ENCODE measurements at regions not wholly inside any gene's neighbourhood (a gene's known extent, or its start where the extent isn't known, plus 50 kb on each side); places are given as distances from the start of the nearest gene placed in this dataset.

GRCh38 chr2:215712871-215713790 lies 277.3 kb upstream of the FN1 start:
- no peak for TF ChIP-seq MEF2A (IDR thresholded peaks at IDR 0.05; ENCODE audit: borderline replicate concordance, low read depth)
- no peak for TF ChIP-seq GABPA (IDR thresholded peaks at IDR 0.05; ENCODE audit: low read depth)
- TF ChIP-seq, protein P1, sequence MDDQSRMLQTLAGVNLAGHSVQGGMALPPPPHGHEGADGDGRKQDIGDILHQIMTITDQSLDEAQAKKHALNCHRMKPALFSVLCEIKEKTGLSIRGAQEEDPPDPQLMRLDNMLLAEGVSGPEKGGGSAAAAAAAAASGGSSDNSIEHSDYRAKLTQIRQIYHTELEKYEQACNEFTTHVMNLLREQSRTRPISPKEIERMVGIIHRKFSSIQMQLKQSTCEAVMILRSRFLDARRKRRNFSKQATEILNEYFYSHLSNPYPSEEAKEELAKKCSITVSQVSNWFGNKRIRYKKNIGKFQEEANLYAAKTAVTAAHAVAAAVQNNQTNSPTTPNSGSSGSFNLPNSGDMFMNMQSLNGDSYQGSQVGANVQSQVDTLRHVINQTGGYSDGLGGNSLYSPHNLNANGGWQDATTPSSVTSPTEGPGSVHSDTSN (IDR thresholded peaks at IDR 0.05), result no peak
- TF ChIP-seq TCF12 (IDR thresholded peaks at IDR 0.05), result no peak
- no peak for TF ChIP-seq GATA2 (CRISPR knock-in tag; IDR thresholded peaks at IDR 0.05)
- TF ChIP-seq FOSL2 (IDR thresholded peaks at IDR 0.05; ENCODE audit: borderline replicate concordance, low read depth), result no peak
- TF ChIP-seq EP300 (IDR thresholded peaks at IDR 0.05; ENCODE audit: borderline replicate concordance in 1 of 2, low read depth in 1 of 2, low read length in 1 of 2), result no peak
- TF ChIP-seq SIN3A (IDR thresholded peaks at IDR 0.05; ENCODE audit: borderline replicate concordance, low read depth, low read length), result no peak
- TF ChIP-seq MAX (IDR thresholded peaks at IDR 0.05; ENCODE audit: low read depth), result no peak
- no peak for TF ChIP-seq CTCF (IDR thresholded peaks at IDR 0.05)
- TF ChIP-seq USF2 (IDR thresholded peaks at IDR 0.05; ENCODE audit: borderline replicate concordance, low read depth, low read length), result no peak
- no peak for TF ChIP-seq FOXM1 (IDR thresholded peaks at IDR 0.05; ENCODE audit: low read depth)
- no peak for TF ChIP-seq CHD2 (IDR thresholded peaks at IDR 0.05; ENCODE audit: low read length, partially characterized antibody)
- no peak for TF ChIP-seq JUND (IDR thresholded peaks at IDR 0.05)
- TF ChIP-seq RCOR1 (IDR thresholded peaks at IDR 0.05; ENCODE audit: low read length), result no peak
- no peak for TF ChIP-seq YY1 (IDR thresholded peaks at IDR 0.05; ENCODE audit: low read depth)
- TF ChIP-seq RAD21 (IDR thresholded peaks at IDR 0.05; ENCODE audit: low read length), result no peak
- TF ChIP-seq SMC3 (IDR thresholded peaks at IDR 0.05; ENCODE audit: low read depth, low read length), result no peak
- TF ChIP-seq, protein P2, sequence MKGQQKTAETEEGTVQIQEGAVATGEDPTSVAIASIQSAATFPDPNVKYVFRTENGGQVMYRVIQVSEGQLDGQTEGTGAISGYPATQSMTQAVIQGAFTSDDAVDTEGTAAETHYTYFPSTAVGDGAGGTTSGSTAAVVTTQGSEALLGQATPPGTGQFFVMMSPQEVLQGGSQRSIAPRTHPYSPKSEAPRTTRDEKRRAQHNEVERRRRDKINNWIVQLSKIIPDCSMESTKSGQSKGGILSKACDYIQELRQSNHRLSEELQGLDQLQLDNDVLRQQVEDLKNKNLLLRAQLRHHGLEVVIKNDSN (IDR thresholded peaks at IDR 0.05; ENCODE audit: borderline replicate concordance, low read depth), result no peak
- TF ChIP-seq REST (IDR thresholded peaks at IDR 0.05; ENCODE audit: low read depth, low read length), result no peak
- H3K27ac ChIP-seq (ENCODE audit: low read depth in 2 of 2, low read length in 1 of 2), result peak overlapping the region in 1 of 2 experiments; percentile 69; a peak in 2 of 4 replicates
- DNase-seq, result no peak
- no peaks in the 10 kb centered on the region for H3K36me3 ChIP-seq (replicated peaks in 1 of 2; ENCODE audit: control insufficient read depth in 1 of 2, insufficient read depth in 2 of 2, low read length in 1 of 2)
- POLR2A ChIA-PET, result no interaction called here
- no peaks in the 10 kb centered on the region for H3K27me3 ChIP-seq (ENCODE audit: insufficient read depth)
- H3K79me2 ChIP-seq (ENCODE audit: insufficient read depth), result no peaks in the 10 kb centered on the region
- H3K9ac ChIP-seq, result no peak overlapping the region
- no peaks in the 10 kb centered on the region for H3K9me2 ChIP-seq
- no peaks in the 10 kb centered on the region for H4K20me1 ChIP-seq (ENCODE audit: insufficient read depth)
- CTCF ChIA-PET, result no interaction called here
- H2AFZ ChIP-seq (ENCODE audit: low read depth), result peak overlapping the region; percentile 24
- no peaks in the 10 kb centered on the region for H3K9me3 ChIP-seq
- peak overlapping the region; percentile 14; the same call in 1 of the 2 replicates for H3K4me2 ChIP-seq
- peaks cover 23% of the 10 kb centered on the region for H3F3A ChIP-seq (replicated peaks; ENCODE audit: insufficient read depth)
- WGBS (ENCODE audit: low lambda C conversion rate), result 51% methylated on average over 2 of the region's 2 CpGs
- peaks cover 0 to 35% of the 10 kb centered on the region in 2 experiments; a peak in 3 of 4 replicates for H3K4me1 ChIP-seq (ENCODE audit: control insufficient read depth in 1 of 2, insufficient read depth in 2 of 2, low read depth in 1 of 2, low read length in 1 of 2)
- no peak overlapping the region for H3K4me3 ChIP-seq (ENCODE audit: low read depth in 2 of 2, low read length in 1 of 2)

All from SK-N-SH (cell line).